A673 (cell line): ENCODE measurements at regions not wholly inside any gene's neighbourhood (a gene's known extent, or its start where the extent isn't known, plus 50 kb on each side); places are given as distances from the start of the nearest gene placed in this dataset.

Source experiments
- CTCF ChIP-seq: fragments of 300-800, 200-600 bp; sonication (generic); conservative IDR thresholded peaks from 2 replicates; pipeline ENCODE4 v1.5.1; 2017; ENCODE audit warnings: low read depth, mild to moderate bottlenecking, antibody characterized with exemption, low read length, moderate library complexity, mixed read lengths
- EZH2 ChIP-seq: fragments of 200-600 bp; sonication (generic); IDR thresholded peaks from 2 replicates; pipeline ENCODE4 v1.6.1; 2017; ENCODE audit warnings: borderline replicate concordance, low read depth, mild to moderate bottlenecking, mixed read lengths, antibody characterized with exemption, low read length; ENCODE audit not compliant: poor library complexity, severe bottlenecking

- TF ChIP-seq CTCF: no peak
- TF ChIP-seq EZH2: no peak
These were observed 501.4 kb upstream of the WWC1 start for GRCh38 chr5:167790045-167790444.
